Stimulated activated CD8-positive, alpha-beta memory T cell treated with anti-CD3 and anti-CD28 coated beads, Interleukin-15, amount 100 ng/mL, for 4 hours (primary cell): ENCODE measurements at regions not wholly inside any gene's neighbourhood (a gene's known extent, or its start where the extent isn't known, plus 50 kb on each side); places are given as distances from the start of the nearest gene placed in this dataset.
"Not testable (repeated sequence)": the region's sequence is repeated elsewhere in the genome, so short reads cannot be mapped to it uniquely, and the experiment has no call there.

Experiments used
- DNase-seq, 2 donors: peaks; one replicate each; pipeline ENCODE4 v3.0.0-alpha.2; 2020; ENCODE audit warnings: low read depth in 2 of 2

GRCh38 chr6:26720663-26721218, 61.2 kb upstream of the ZNF322 start:
- DNase-seq: not testable (repeated sequence)

DNA sequence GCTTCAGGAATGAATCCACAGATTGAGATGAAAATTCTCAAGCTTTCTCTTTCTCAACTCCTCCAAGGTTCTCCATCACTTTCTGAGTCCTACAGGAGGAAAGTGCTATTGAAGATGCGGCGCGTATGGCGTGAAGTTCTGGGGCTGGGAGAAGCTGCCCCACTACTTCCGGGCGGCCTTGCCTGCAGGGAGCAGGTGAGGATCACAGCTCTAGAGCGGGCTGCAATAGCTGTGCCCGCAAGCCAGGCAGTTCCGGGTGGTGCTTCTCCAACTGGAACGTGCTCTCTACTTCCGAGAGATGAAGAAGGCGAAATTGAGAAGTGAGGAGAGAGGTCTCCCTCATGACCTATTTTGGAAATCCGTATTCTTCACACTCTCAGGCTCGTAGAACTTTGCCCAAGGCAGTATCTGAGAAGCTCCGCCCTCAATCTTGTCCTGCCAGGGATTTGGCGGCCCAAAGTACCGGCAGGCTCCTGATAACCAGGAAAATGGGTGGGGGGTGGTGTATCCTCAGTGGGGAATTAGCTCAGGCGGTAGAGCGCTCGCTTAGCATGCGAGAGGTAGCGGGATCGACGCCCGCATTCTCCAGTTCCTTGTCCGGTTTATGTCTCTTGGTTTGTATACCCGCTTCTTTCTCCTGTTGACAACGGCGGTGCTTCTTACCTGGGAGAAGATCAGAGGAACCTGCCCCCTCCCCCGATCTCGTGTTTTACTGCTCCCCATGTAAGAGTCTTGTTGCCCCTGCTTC, 70.6 kb upstream of the ZNF322 start:
- not testable (repeated sequence) for DNase-seq

DNA sequence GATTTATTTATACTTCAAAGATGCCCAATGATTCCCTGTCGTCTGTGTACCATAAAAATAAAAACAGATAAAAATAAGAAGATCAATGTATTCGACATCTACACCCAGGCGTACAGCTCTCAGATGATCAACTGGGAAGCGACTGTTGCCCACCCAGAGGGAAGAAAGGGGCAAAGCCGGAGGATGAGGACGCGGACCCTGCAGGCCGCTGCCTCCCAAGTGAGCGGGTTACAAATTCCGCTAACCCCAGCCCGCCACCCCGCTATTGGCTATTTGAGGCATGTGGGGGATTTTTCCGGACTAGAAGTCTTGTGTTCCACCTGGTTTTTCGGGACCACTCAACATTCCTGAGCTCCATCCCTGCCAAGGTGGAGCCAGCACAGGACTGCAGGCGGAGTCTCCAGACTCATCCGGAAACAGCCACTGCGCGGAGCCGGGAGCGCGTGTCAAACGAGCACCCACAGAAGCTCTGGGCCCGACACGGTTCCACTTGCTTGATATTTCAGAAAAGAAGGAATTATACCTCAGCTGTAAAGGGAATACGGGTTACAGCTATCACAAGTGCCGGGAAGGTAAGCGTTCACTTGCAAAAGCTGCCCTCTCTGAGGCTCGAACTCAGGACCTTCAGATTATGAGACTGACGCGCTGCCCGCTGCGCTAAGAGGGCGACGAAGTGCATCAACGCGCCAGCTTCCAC, 75.4 kb upstream of the ZNF322 start:
- DNase-seq: not testable (repeated sequence)

DNA sequence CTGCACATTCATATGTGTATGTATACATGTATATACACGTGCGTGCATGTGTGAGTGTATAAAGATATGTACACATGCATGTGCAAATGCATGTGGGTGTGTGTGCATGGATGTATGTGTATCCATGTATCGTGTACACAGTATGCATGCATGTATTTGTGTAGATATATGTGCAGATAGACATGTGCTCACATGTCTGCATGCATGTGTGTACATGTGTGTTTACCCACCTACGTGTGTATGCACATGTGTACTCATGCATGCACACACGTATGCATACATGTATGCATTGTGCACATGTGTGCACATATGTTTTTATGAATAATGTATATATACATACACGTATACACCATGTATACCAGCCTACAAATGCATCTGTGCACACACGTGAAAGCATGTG, 80.3 kb upstream of the ZNF322 start:
- no peak for DNase-seq

- no peak for DNase-seq
Observed at GRCh38 chr6:26743157-26743821, 83.7 kb upstream of the ZNF322 start.

DNA sequence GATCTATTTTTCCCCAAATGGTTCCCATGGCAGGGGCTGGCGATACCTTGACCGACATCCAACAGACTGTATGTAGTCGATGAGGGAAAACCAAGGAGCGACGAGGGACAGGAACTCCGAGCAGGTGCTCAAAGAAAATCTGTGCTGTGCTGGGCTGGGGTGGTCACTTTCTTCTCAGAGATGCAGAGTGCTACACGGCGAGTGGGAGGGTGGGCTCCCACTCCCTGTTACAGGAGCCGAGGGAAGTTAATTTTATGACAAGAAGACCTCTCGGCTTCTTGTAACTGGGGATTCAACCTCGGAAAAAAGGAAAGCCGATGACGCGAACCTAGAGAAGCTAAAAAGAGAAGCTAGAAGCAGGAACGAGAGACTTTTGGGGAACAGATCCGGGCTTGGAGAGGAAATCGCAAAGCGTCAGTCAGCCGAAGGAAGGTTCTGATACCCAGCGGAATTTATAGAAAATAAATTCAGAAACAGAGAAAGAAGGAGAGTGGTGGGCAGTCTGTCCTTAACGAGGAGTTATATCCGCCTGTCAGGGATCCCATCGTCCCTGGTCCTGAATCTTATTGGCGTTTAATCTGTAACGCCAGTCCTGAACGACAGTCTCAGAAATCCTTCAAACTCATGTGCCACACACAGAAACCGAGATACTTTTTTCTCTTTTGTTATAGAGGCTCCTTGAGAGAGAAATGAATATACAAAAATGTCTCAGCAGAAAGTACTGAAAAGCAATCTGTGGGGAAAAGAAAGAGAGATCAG, 84.6 kb upstream of the ZNF322 start:
- DNase-seq: no peak

GRCh38 chr6:26744837-26745282, 85.3 kb upstream of the ZNF322 start:
- not testable (repeated sequence) for DNase-seq

DNA sequence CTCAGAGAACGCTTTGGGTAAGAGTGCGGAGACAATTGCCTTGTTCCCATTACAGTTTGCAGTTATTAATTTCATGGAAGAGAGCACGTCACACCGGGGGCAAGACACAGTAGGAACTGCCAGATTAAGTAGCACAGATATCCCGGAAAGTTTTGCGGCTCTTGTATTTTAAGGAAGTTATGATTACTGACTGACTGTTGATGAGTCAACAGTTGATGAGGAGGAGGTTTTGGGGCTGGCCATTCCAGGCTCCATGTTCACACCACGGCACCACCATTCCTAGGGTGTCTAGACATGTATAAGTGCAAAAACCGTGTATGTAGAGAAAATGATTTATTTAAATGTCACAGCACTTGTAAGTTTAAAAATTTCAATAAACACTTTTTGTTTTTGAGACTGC, 86.4 kb upstream of the ZNF322 start:
- DNase-seq: not testable (repeated sequence)

- DNase-seq: not testable (repeated sequence)
Observed at GRCh38 chr6:26749126-26749758, 89.7 kb upstream of the ZNF322 start.

DNA sequence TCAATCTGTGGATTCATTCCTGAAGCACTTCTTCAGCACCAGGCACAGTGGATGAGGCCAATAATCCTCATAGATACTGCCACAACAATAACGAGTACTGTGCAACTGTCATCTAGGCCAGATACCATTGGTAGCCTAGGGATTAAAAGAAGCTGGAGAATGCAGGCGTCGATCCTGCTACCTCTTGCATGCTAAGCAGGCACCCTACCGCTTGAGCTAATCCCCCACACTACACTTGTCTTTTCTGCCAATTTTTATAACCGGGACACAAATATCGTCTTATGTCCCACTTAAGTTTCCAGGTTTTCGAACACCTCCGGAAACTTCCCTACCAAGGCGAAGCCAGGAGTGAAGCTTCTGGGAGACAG, 90.2 kb upstream of the ZNF322 start:
- DNase-seq: not testable (repeated sequence)

DNA sequence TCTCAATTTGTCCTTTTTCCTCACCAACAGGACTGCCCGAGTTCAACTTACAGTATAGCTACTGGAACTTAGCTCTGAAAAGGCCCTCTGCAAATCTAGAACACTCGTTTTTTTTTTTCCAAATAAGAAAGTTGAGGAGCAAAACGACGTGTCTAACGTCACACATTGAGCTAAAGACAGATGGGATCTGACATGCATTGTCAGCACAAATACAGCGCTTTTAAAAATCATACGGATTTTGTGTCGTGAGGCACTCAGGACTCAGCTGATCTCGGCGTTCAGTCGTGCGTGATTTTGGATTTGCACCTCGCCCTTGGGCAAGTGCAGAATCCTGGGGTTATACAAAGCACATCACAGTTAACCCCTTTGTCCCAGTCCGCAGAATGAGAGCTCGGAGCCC, 94.7 kb upstream of the ZNF322 start:
- no peak for DNase-seq

DNA sequence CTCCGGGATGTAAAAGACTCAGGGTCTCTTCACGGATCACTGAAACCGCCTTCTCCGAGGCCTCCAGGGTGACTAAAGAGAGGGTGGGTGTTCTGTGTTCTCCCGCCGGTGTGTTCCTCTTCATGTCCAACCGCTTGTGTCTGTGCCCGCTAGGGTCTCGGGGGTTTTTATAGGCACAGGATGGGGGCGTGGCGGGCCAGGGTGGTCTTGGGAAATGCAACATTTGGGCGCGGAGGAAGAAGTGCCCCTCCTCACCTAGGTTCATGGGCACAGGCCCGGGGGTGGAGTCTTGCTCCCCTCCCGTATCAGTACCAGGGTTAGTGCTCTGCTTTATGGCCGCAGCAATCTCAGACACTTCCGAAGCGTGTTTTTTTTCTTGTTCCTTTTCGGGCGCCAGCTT, 95.3 kb upstream of the ZNF322 start:
- not testable (repeated sequence) for DNase-seq

GRCh38 chr6:26756067-26756805, 96.7 kb upstream of the ZNF322 start:
- DNase-seq: not testable (repeated sequence)

DNA sequence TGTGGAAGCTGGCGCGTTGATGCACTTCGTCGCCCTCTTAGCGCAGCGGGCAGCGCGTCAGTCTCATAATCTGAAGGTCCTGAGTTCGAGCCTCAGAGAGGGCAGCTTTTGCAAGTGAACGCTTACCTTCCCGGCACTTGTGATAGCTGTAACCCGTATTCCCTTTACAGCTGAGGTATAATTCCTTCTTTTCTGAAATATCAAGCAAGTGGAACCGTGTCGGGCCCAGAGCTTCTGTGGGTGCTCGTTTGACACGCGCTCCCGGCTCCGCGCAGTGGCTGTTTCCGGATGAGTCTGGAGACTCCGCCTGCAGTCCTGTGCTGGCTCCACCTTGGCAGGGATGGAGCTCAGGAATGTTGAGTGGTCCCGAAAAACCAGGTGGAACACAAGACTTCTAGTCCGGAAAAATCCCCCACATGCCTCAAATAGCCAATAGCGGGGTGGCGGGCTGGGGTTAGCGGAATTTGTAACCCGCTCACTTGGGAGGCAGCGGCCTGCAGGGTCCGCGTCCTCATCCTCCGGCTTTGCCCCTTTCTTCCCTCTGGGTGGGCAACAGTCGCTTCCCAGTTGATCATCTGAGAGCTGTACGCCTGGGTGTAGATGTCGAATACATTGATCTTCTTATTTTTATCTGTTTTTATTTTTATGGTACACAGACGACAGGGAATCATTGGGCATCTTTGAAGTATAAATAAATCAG, 106.8 kb upstream of the ZNF322 start:
- not testable (repeated sequence) for DNase-seq

GRCh38 chr6:26770941-26771666, 111.6 kb upstream of the ZNF322 start:
- not testable (repeated sequence) for DNase-seq

DNA sequence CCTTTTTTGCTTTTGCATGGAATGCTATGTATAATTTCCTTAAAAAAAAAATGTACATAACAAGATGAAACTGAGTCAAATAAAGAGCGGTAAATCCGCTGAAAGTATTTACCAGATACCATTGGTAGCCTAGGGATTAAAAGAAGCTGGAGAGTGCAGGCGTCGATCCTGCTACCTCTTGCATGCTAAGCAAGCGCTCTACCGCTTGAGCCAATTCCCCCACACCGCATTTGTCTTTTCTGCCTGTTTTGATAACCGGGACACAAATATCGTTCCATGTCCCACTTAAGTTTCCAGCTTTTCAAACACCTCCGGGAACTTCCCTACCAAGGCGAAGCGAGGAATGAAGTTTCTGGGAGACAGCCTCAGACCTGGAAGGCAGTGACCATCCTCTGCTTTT, 113.9 kb upstream of the ZNF322 start:
- not testable (repeated sequence) for DNase-seq

DNA sequence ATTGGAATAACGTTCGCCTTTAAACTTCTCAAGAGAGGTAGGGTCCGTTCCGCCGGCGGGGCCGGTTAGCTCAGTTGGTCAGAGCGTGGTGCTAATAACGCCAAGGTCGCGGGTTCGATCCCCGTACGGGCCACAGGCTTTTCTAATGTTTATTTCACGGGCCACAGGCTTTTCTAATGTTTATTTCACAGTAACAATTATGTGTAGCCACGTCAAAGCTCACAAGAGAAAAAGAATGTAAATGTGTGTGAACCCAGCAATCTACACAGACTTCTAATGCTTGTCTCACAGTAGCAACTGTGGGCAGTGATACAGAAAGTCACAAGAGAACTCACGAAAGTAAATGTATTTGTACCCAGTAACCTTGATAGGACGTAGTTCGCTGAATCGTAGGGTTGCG, 121.0 kb upstream of the ZNF322 start:
- DNase-seq: not testable (repeated sequence)

DNA sequence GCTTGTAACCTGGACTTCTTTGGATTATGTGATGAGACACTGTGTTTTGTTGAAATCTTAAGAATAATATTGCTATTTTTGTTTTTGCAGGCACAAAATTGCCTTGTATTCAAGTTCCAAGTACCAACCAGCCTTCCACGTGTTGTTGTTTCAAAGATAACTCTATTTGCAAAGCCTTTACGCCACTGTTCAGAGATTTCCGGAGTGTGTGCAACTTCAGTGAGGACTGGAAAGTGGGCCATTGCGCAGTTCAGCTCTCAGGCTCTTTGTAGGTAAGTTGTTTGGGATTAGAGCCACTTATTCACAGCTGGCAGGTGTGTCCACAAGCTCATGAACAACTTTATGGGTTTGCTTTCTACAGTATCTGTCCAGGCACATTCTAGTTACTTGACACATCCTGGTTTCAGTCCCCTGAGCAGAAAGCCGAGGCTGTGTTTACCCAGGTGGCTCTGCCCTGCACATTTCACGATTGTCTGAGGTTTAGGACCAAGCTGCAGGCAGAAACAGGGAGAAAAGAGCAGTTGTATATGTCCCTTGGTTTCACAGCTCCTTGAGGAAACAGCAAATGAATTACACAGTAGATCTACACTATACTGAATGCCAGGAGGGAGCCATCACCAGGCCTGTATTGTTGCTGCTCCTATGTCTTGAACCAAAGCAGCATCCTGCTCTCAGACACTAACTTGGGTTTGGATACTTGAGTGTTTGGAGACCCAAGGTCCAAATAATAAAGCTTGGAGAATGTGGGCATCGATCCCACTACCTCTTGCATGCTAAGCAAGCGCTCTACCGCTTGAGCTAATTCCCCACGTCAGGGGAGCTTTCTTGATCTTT, 136.1 kb upstream of the ZNF322 start:
- not testable (repeated sequence) for DNase-seq
